H9 (cell line): ENCODE measurements at regions not wholly inside any gene's neighbourhood (a gene's known extent, or its start where the extent isn't known, plus 50 kb on each side); places are given as distances from the start of the nearest gene placed in this dataset.

ENCODE experiments used
- DNase-seq: peaks from one replicate; pipeline ENCODE4 v3.0.0-alpha.2; 2017
- H2AFZ ChIP-seq: one replicate; pipeline ENCODE4 v1.6.1; 2013; ENCODE audit warnings: mild to moderate bottlenecking, low read length, control low read depth, moderate library complexity
- H2AK5ac ChIP-seq: 2 replicates; pipeline ENCODE4 v1.6.1; 2013; ENCODE audit warnings: low read length, control low read depth, mixed read lengths; ENCODE audit not compliant: insufficient read length
- H2BK120ac ChIP-seq: one replicate; pipeline ENCODE4 v1.6.1; 2013; ENCODE audit warnings: low read depth, mild to moderate bottlenecking, low read length, control low read depth, inconsistent platforms; ENCODE audit not compliant: poor library complexity, severe bottlenecking
- H2BK12ac ChIP-seq: 2 replicates; pipeline ENCODE4 v1.6.1; 2013; ENCODE audit warnings: low read length, control low read depth, mixed read lengths, low read depth; ENCODE audit not compliant: insufficient read length
- H2BK15ac ChIP-seq: 2 replicates; pipeline ENCODE4 v1.6.1; 2013; ENCODE audit warnings: low read depth, low read length, control low read depth
- H2BK20ac ChIP-seq: one replicate; pipeline ENCODE4 v1.6.1; 2013; ENCODE audit warnings: low read depth, mild to moderate bottlenecking, low read length, control low read depth, inconsistent platforms; ENCODE audit not compliant: poor library complexity, severe bottlenecking
- H2BK5ac ChIP-seq: 2 replicates; pipeline ENCODE4 v1.6.1; 2013; ENCODE audit warnings: low read length, control low read depth, mixed read lengths; ENCODE audit not compliant: insufficient read length
- H3K14ac ChIP-seq: 2 replicates; pipeline ENCODE4 v1.6.1; 2013; ENCODE audit warnings: low read length, control low read depth; ENCODE audit not compliant: insufficient read depth
- H3K18ac ChIP-seq: 2 replicates; pipeline ENCODE4 v1.6.1; 2013; ENCODE audit warnings: low read depth, mild to moderate bottlenecking, mixed read lengths, low read length, control low read depth; ENCODE audit not compliant: insufficient read length
- H3K23ac ChIP-seq: 2 replicates; pipeline ENCODE4 v1.6.1; 2013; ENCODE audit warnings: low read length, control low read depth, mixed read lengths, low read depth; ENCODE audit not compliant: insufficient read length
- H3K23me2 ChIP-seq: 2 replicates; pipeline ENCODE4 v1.6.1; 2013; ENCODE audit warnings: low read depth, mild to moderate bottlenecking, mixed read lengths, low read length, control low read depth; ENCODE audit not compliant: insufficient read length, poor library complexity, severe bottlenecking
- H3K27ac ChIP-seq: 2 replicates; pipeline ENCODE4 v1.5.1; 2013; ENCODE audit warnings: low read length, control low read depth, mixed read lengths, low read depth; ENCODE audit not compliant: insufficient read length
- H3K27me3 ChIP-seq: 2 replicates; pipeline ENCODE4 v1.6.1; 2013; ENCODE audit warnings: low read length, control low read depth, inconsistent platforms; ENCODE audit not compliant: insufficient read depth
- H3K4ac ChIP-seq: 2 replicates; pipeline ENCODE4 v1.6.1; 2013; ENCODE audit warnings: low read depth, mild to moderate bottlenecking, control low read depth, inconsistent platforms, low read length, moderate library complexity
- H3K4me1 ChIP-seq: 2 replicates; pipeline ENCODE4 v1.6.1; 2013; ENCODE audit warnings: low read length, control low read depth, inconsistent platforms; ENCODE audit not compliant: insufficient read depth
- H3K4me2 ChIP-seq: 2 replicates; pipeline ENCODE4 v1.6.1; 2013; ENCODE audit warnings: low read length, control low read depth, mixed read lengths; ENCODE audit not compliant: insufficient read length, insufficient read depth
- H3K56ac ChIP-seq: 2 replicates; pipeline ENCODE4 v1.6.1; 2013; ENCODE audit warnings: low read depth, mild to moderate bottlenecking, mixed read lengths, low read length, control low read depth; ENCODE audit not compliant: insufficient read length
- H3K79me1 ChIP-seq: 2 replicates; pipeline ENCODE4 v1.6.1; 2013; ENCODE audit warnings: low read depth, mild to moderate bottlenecking, moderate library complexity, low read length, control low read depth, inconsistent platforms; ENCODE audit not compliant: insufficient read depth, poor library complexity, severe bottlenecking
- H3K79me2 ChIP-seq: 2 replicates; pipeline ENCODE4 v1.6.1; 2013; ENCODE audit warnings: low read length, control low read depth, inconsistent platforms; ENCODE audit not compliant: insufficient read depth
- H3K9ac ChIP-seq: 2 replicates; pipeline ENCODE4 v1.6.1; 2013; ENCODE audit warnings: low read length, control low read depth, mixed read lengths; ENCODE audit not compliant: insufficient read length; ENCODE audit errors: extremely low read depth
- H3K9me3 ChIP-seq: one replicate; pipeline ENCODE4 v1.6.1; 2013; ENCODE audit warnings: low read depth, low read length, inconsistent platforms; ENCODE audit not compliant: control insufficient read depth
- H3T11ph ChIP-seq: one replicate; pipeline ENCODE4 v1.6.1; 2013; ENCODE audit warnings: mild to moderate bottlenecking, low read length, control low read depth, inconsistent platforms
- H4K20me1 ChIP-seq: one replicate; pipeline ENCODE4 v1.6.1; 2013; ENCODE audit not compliant: control insufficient read depth, insufficient read length, insufficient read depth
- H4K5ac ChIP-seq: 2 replicates; pipeline ENCODE4 v1.6.1; 2013; ENCODE audit warnings: low read depth, mild to moderate bottlenecking, mixed read lengths, low read length, control low read depth; ENCODE audit not compliant: insufficient read length
- H4K8ac ChIP-seq: replicated peaks from 2 replicates; pipeline ENCODE4 v1.6.1; 2013; ENCODE audit warnings: low read length, control low read depth, mixed read lengths, low read depth; ENCODE audit not compliant: insufficient read length
- H4K91ac ChIP-seq: 2 replicates; pipeline ENCODE4 v1.6.1; 2013; ENCODE audit warnings: low read depth, mild to moderate bottlenecking, moderate library complexity, mixed read lengths, low read length, control low read depth; ENCODE audit not compliant: insufficient read length
- H3K27ac Mint-ChIP-seq, 3 experiments: 2 replicates in 2 of 3; 3 replicates in 1 of 3; pipeline ENCODE4 v1.8.0; 2020 to 2021; ENCODE audit warnings: mixed read lengths in 3 of 3, mild to moderate bottlenecking in 1 of 3, moderate library complexity in 1 of 3
- H3K27me3 Mint-ChIP-seq: 2 replicates; pipeline ENCODE4 v1.8.0; 2021; ENCODE audit warnings: low read depth, mild to moderate bottlenecking, moderate library complexity, mixed read lengths
- H3K36me3 Mint-ChIP-seq, 3 experiments: 2 replicates in 2 of 3; 3 replicates in 1 of 3; pipeline ENCODE4 v1.8.0; 2020 to 2021; ENCODE audit warnings: low read depth in 3 of 3, mixed read lengths in 3 of 3; ENCODE audit not compliant: insufficient read depth in 1 of 3
- H3K4me1 Mint-ChIP-seq, 2 experiments: 2 replicates each; pipeline ENCODE4 v1.8.0; 2020; ENCODE audit warnings: mixed read lengths in 2 of 2
- H3K4me3 Mint-ChIP-seq, 2 experiments: 2 replicates in 1 of 2; 3 replicates in 1 of 2; pipeline ENCODE4 v1.8.0; 2020 to 2021; ENCODE audit warnings: mild to moderate bottlenecking in 2 of 2, mixed read lengths in 2 of 2, moderate library complexity in 1 of 2
- H3K9me3 Mint-ChIP-seq, 2 experiments: 2 replicates in 1 of 2; 3 replicates in 1 of 2; pipeline ENCODE4 v1.8.0; 2020; ENCODE audit warnings: mild to moderate bottlenecking in 2 of 2, mixed read lengths in 2 of 2, moderate library complexity in 1 of 2
- CTCF ChIP-seq: fragments of 200-600 bp; sonication (generic); conservative IDR thresholded peaks from 3 replicates; pipeline ENCODE4 v1.8.0; 2021; ENCODE audit warnings: antibody characterized with exemption, mild to moderate bottlenecking
- WGBS: extraction: QIAGEN DNeasy Blood & Tissue Kit; methylation state at CpG from one replicate; pipeline ENCODE4 v1.1.7; 2013; ENCODE audit warnings: missing lambda C conversion rate, low lambda C conversion rate, mixed read lengths; ENCODE audit not compliant: insufficient read length; ENCODE audit errors: extremely low coverage; 5-methylcytosine and 5-hydroxymethylcytosine counted together

- H3K23ac ChIP-seq: no peak overlapping the region
- no peak overlapping the region for H3K4me3 Mint-ChIP-seq
- H3K27ac Mint-ChIP-seq: no peak overlapping the region
- TF ChIP-seq CTCF: no peak
- H2BK12ac ChIP-seq: no peak overlapping the region
- WGBS: no CpG with 5 or more reads among the region's 7 CpGs
- no peaks in the 10 kb centered on the region for H3K79me1 ChIP-seq
- peaks cover 0 to 13% of the 10 kb centered on the region in 2 experiments; a peak in 3 of 4 replicates for H3K4me1 Mint-ChIP-seq
- H3K56ac ChIP-seq: no peak overlapping the region
- no peaks in the 10 kb centered on the region for H3K9me3 ChIP-seq
- no peaks in the 10 kb centered on the region for H3K27me3 ChIP-seq
- H3K9ac ChIP-seq: no peak overlapping the region
- H4K91ac ChIP-seq: no peak overlapping the region
- no peak overlapping the region for H2BK120ac ChIP-seq
- H3K18ac ChIP-seq: no peak overlapping the region
- H2BK5ac ChIP-seq: no peak overlapping the region
- H2AFZ ChIP-seq: no peak overlapping the region
- H3K27ac ChIP-seq: no peak overlapping the region
- no peak overlapping the region for H2BK15ac ChIP-seq
- no peak overlapping the region for H4K8ac ChIP-seq
- H3K27me3 Mint-ChIP-seq: peaks cover 8% of the 10 kb centered on the region
- H2BK20ac ChIP-seq: no peak overlapping the region
- DNase-seq: no peak
- H3K4ac ChIP-seq: no peak overlapping the region
- no peaks in the 10 kb centered on the region for H4K20me1 ChIP-seq
- no peaks in the 10 kb centered on the region for H3K36me3 Mint-ChIP-seq
- no peaks in the 10 kb centered on the region for H3K4me1 ChIP-seq
- no peak overlapping the region for H3T11ph ChIP-seq
- no peaks in the 10 kb centered on the region; a peak in 1 of 5 replicates for H3K9me3 Mint-ChIP-seq
- no peak overlapping the region for H4K5ac ChIP-seq
- no peaks in the 10 kb centered on the region for H3K23me2 ChIP-seq
- no peak overlapping the region for H2AK5ac ChIP-seq
- no peaks in the 10 kb centered on the region for H3K79me2 ChIP-seq
- H3K4me2 ChIP-seq: no peak overlapping the region
- no peak overlapping the region for H3K14ac ChIP-seq
Measured at GRCh38 chr11:19565639-19566038, 147.0 kb upstream of the NAV2 start.
